D721Med (cell line): ENCODE measurements at regions not wholly inside any gene's neighbourhood (a gene's known extent, or its start where the extent isn't known, plus 50 kb on each side); places are given as distances from the start of the nearest gene placed in this dataset.

Experiments
- DNase-seq: peaks from one replicate; pipeline ENCODE4 v3.0.0; 2011; ENCODE audit warnings: low spot score; ENCODE audit not compliant: insufficient read length
- FAIRE-seq: peaks from 2 replicates; lab custom pipeline; 2011; peaks lifted over from hg19 to GRCh38; lab: Jason Lieb, UNC
- TF ChIP-seq, protein P1 (sequence below): IDR thresholded peaks from 2 replicates; pipeline ENCODE4 v1.5.1; 2012; ENCODE audit warnings: mild to moderate bottlenecking, control low read depth; ENCODE audit not compliant: insufficient read depth; ENCODE audit errors: missing control alignments

DNA sequence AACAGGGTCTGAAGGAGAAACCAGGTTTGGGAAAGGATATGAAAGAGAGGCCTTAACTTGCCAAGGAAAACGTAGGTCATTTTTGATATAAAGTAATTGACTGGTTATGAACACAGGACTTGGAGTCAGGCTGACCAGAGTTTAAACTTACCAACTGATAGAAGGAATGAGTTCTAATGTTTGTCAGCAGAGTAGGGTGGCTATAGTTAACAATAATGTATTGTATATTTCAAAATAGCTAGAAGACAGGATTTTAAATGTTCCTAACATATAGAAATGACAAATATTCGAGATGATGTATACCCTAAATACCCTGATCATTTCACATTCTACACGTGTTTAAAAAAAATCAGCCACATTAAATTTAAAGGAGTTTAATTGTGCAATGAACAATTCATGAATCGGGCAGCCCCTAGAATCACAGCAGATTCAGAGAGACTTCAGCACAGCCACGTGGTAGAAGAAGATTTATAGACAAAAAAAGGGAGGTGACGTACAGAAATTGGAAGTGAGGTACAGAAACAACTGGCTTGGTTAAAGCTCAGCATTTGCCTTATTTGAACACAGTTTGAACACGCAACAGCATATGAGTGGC lies 52.5 kb upstream of the PLEKHG7 start:
- FAIRE-seq, result no peak
- no peak for DNase-seq
- TF ChIP-seq, protein P1, sequence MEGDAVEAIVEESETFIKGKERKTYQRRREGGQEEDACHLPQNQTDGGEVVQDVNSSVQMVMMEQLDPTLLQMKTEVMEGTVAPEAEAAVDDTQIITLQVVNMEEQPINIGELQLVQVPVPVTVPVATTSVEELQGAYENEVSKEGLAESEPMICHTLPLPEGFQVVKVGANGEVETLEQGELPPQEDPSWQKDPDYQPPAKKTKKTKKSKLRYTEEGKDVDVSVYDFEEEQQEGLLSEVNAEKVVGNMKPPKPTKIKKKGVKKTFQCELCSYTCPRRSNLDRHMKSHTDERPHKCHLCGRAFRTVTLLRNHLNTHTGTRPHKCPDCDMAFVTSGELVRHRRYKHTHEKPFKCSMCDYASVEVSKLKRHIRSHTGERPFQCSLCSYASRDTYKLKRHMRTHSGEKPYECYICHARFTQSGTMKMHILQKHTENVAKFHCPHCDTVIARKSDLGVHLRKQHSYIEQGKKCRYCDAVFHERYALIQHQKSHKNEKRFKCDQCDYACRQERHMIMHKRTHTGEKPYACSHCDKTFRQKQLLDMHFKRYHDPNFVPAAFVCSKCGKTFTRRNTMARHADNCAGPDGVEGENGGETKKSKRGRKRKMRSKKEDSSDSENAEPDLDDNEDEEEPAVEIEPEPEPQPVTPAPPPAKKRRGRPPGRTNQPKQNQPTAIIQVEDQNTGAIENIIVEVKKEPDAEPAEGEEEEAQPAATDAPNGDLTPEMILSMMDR, result no peak

GRCh38 chr12:92649511-92650227 lies 53.1 kb upstream of the PLEKHG7 start:
- peak; percentile 88 for FAIRE-seq
- no peak for DNase-seq
- TF ChIP-seq, protein P1, result peak; percentile 77

DNA sequence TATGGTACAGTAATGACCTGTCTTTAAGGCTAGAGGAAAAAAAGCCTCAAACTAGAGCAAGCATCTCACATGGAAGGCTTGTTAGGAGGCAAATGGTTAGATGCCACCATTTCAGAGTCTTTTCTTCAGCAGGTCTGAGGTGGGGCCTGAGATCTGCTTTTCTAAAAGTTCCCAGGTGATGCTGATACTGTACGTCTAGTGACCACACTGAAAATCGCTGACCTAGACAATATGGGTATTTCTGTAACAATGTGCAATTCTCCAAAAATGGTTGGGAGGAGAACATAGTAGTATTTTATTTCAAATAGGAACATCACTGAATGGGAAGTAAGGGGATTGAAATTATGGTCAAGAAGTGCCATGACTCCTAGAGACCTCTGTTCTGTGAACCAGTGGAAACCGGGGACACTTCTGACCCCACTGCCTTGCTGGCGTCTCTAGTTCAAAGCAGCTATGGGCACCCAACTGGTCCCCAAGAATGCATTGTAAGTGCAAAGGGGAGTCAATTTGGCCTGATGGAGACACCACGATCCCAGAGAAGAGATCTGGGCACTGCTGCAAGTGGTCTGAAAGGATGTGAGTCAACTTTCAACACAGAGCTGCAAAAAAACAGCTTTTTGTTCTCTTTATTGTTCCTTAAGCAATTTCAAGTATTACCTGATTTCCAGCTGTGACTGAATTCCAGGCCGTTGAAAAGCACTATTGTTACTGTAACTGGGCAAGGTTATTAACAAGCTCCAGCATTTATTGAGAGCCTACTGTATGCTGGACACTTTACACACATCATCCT lies 54.4 kb upstream of the PLEKHG7 start:
- TF ChIP-seq, protein P1, result no peak
- FAIRE-seq (no peak), DNase-seq (no peak)

GRCh38 chr12:92641291-92641690 lies 61.5 kb upstream of the PLEKHG7 start:
- DNase-seq (no peak), FAIRE-seq (no peak)
- TF ChIP-seq, protein P1, result no peak

DNA sequence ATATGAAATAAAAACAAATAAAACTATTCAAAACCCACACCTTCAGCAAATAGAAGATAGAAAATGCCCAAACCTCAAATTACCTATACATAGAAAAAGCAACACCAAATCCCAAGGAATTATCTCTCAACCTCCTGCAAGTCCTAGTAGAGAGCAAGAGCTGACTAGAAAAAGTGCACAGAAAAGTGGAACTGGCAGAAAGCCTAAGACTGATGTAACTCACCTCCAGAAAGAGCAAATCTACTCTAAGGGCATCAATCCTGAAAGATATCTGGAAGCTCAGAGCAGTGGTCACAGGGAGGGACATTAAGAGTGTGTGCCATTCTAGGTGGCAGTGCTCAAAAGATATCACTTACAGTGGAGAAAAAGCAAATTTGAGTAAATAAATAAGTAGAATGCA lies 62.1 kb upstream of the PLEKHG7 start:
- TF ChIP-seq, protein P1, result no peak
- DNase-seq (no peak), FAIRE-seq (no peak)

GRCh38 chr12:92639017-92639416 lies 63.8 kb upstream of the PLEKHG7 start:
- FAIRE-seq (no peak), DNase-seq (no peak)
- TF ChIP-seq, protein P1, result no peak
